ENCODE measurements at regions not wholly inside any gene's neighbourhood (a gene's known extent, or its start where the extent isn't known, plus 50 kb on each side); places are given as distances from the start of the nearest gene placed in this dataset.

- TF ChIP-seq, protein P1, sequence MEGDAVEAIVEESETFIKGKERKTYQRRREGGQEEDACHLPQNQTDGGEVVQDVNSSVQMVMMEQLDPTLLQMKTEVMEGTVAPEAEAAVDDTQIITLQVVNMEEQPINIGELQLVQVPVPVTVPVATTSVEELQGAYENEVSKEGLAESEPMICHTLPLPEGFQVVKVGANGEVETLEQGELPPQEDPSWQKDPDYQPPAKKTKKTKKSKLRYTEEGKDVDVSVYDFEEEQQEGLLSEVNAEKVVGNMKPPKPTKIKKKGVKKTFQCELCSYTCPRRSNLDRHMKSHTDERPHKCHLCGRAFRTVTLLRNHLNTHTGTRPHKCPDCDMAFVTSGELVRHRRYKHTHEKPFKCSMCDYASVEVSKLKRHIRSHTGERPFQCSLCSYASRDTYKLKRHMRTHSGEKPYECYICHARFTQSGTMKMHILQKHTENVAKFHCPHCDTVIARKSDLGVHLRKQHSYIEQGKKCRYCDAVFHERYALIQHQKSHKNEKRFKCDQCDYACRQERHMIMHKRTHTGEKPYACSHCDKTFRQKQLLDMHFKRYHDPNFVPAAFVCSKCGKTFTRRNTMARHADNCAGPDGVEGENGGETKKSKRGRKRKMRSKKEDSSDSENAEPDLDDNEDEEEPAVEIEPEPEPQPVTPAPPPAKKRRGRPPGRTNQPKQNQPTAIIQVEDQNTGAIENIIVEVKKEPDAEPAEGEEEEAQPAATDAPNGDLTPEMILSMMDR (IDR thresholded peaks at IDR 0.05), result no peak
- TF ChIP-seq EZH2 (IDR thresholded peaks at IDR 0.05; ENCODE audit: borderline replicate concordance, insufficient read depth, low read depth, low read length, poor library complexity, severe bottlenecking), result no peak
These were observed 253.2 kb downstream of the TFCP2L1 start for GRCh38 chr2:121031568-121032340.

All from B cell (primary cell).